22Rv1 (cell line): ENCODE measurements at regions not wholly inside any gene's neighbourhood (a gene's known extent, or its start where the extent isn't known, plus 50 kb on each side); places are given as distances from the start of the nearest gene placed in this dataset.
"Not testable (repeated sequence)": the region's sequence is repeated elsewhere in the genome, so short reads cannot be mapped to it uniquely, and the experiment has no call there.

Source experiments
- CTCF ChIP-seq: fragments of 450-650 bp; IDR thresholded peaks from 2 replicates; pipeline ENCODE4 v1.5.1; 2017; ENCODE audit warnings: mild to moderate bottlenecking
- ZFX ChIP-seq: fragments of 450-650 bp; IDR thresholded peaks from 2 replicates; pipeline ENCODE4 v1.6.1; 2017; ENCODE audit warnings: antibody characterized with exemption, borderline replicate concordance

- not testable (repeated sequence) for TF ChIP-seq CTCF, ZFX
Measured at GRCh38 chr3:176605553-176605952, 591.7 kb downstream of the TBL1XR1 start.
